Breast epithelium (tissue), 3 donors: ENCODE measurements at regions not wholly inside any gene's neighbourhood (a gene's known extent, or its start where the extent isn't known, plus 50 kb on each side); places are given as distances from the start of the nearest gene placed in this dataset.

Source experiments
- POLR2A ChIP-seq: fragments of 450-650 bp; IDR thresholded peaks from one replicate; pipeline ENCODE4 v1.6.1; 2016; ENCODE audit warnings: antibody characterized with exemption, mild to moderate bottlenecking, moderate library complexity
- TF ChIP-seq, protein P1 (sequence below), 3 donors: fragments of 450-650 bp; IDR thresholded peaks; one replicate each; pipeline ENCODE4 v1.5.1; 2016 to 2017; ENCODE audit warnings: antibody characterized with exemption in 3 of 3, mild to moderate bottlenecking in 3 of 3, moderate library complexity in 3 of 3

DNA sequence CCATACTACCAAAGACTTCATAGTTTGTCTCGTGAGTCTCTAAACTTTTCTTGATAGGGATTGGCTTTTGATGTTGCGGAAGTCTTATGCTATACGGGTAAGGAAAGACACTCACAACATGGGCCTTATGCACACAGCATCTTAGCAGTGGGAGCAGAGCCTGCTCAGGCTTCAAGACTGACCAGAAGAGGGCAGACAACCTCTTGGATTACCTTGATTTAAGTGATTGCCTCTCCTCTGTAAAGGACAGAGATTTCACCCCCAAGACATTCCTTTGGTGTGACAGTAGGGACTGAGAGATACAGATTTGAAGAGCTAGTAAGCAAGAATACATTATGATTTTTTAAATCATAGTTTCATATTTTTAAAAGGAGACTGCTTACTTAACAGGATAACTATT lies 71.0 kb upstream of the SAMD3 start:
- TF ChIP-seq, protein P1, sequence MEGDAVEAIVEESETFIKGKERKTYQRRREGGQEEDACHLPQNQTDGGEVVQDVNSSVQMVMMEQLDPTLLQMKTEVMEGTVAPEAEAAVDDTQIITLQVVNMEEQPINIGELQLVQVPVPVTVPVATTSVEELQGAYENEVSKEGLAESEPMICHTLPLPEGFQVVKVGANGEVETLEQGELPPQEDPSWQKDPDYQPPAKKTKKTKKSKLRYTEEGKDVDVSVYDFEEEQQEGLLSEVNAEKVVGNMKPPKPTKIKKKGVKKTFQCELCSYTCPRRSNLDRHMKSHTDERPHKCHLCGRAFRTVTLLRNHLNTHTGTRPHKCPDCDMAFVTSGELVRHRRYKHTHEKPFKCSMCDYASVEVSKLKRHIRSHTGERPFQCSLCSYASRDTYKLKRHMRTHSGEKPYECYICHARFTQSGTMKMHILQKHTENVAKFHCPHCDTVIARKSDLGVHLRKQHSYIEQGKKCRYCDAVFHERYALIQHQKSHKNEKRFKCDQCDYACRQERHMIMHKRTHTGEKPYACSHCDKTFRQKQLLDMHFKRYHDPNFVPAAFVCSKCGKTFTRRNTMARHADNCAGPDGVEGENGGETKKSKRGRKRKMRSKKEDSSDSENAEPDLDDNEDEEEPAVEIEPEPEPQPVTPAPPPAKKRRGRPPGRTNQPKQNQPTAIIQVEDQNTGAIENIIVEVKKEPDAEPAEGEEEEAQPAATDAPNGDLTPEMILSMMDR (IDR thresholded peaks at IDR 0.05), result peak in 2 of 3 donors; percentile 12 to 22
- TF ChIP-seq POLR2A, result no peak
